GM21737 (cell line): ENCODE measurements at regions not wholly inside any gene's neighbourhood (a gene's known extent, or its start where the extent isn't known, plus 50 kb on each side); places are given as distances from the start of the nearest gene placed in this dataset.
A peak's percentile ranks its signal among the peaks of the same experiment; 100 is the strongest.
"Not testable (repeated sequence)": the region's sequence is repeated elsewhere in the genome, so short reads cannot be mapped to it uniquely, and the experiment has no call there.

Source experiments
- ATAC-seq: cut with Tn5 transposase; IDR thresholded peaks from one replicate; pipeline ENCODE4 v1.9.1; 2021; ENCODE audit warnings: mild to moderate bottlenecking, moderate library complexity; ENCODE audit not compliant: unreplicated experiment

GRCh38 chr12:131445184-131445774, 265.6 kb upstream of the SFSWAP start:
- no peak for ATAC-seq

GRCh38 chr12:131445795-131446194, 265.1 kb upstream of the SFSWAP start:
- no peak for ATAC-seq

- ATAC-seq = not testable (repeated sequence)
Observed at GRCh38 chr12:131447636-131448035, 263.3 kb upstream of the SFSWAP start.

- ATAC-seq = no peak
Observed at GRCh38 chr12:131448254-131448795, 262.6 kb upstream of the SFSWAP start.

- ATAC-seq = no peak
Observed at GRCh38 chr12:131449027-131449426, 261.9 kb upstream of the SFSWAP start.

GRCh38 chr12:131452444-131452860, 258.4 kb upstream of the SFSWAP start:
- ATAC-seq = no peak

- peak; percentile 83 for ATAC-seq
Observed at GRCh38 chr12:131454418-131455217, 256.3 kb upstream of the SFSWAP start.

- no peak for ATAC-seq
Observed at GRCh38 chr12:131455218-131455506, 255.7 kb upstream of the SFSWAP start.

- no peak for ATAC-seq
Observed at GRCh38 chr12:131455581-131456110, 255.2 kb upstream of the SFSWAP start.

GRCh38 chr12:131456301-131457027, 254.4 kb upstream of the SFSWAP start:
- no peak for ATAC-seq

GRCh38 chr12:131457028-131457310, 253.9 kb upstream of the SFSWAP start:
- ATAC-seq = no peak

- no peak for ATAC-seq
Observed at GRCh38 chr12:131457331-131458047, 253.4 kb upstream of the SFSWAP start.

- ATAC-seq = no peak
Observed at GRCh38 chr12:131458048-131458374, 252.9 kb upstream of the SFSWAP start.

GRCh38 chr12:131458931-131459772, 251.7 kb upstream of the SFSWAP start:
- no peak for ATAC-seq

- ATAC-seq = no peak
Observed at GRCh38 chr12:131459773-131460365, 251.0 kb upstream of the SFSWAP start.

- ATAC-seq = no peak
Observed at GRCh38 chr12:131460520-131460919, 250.4 kb upstream of the SFSWAP start.

GRCh38 chr12:131461096-131461495, 249.8 kb upstream of the SFSWAP start:
- no peak for ATAC-seq

GRCh38 chr12:131463174-131463573, 247.7 kb upstream of the SFSWAP start:
- no peak for ATAC-seq

GRCh38 chr12:131464081-131464480, 246.8 kb upstream of the SFSWAP start:
- no peak for ATAC-seq

GRCh38 chr12:131466306-131466705, 244.6 kb upstream of the SFSWAP start:
- ATAC-seq = no peak
